ENCODE measurements at regions not wholly inside any gene's neighbourhood (a gene's known extent, or its start where the extent isn't known, plus 50 kb on each side); places are given as distances from the start of the nearest gene placed in this dataset.

- TF ChIP-seq, protein P1, sequence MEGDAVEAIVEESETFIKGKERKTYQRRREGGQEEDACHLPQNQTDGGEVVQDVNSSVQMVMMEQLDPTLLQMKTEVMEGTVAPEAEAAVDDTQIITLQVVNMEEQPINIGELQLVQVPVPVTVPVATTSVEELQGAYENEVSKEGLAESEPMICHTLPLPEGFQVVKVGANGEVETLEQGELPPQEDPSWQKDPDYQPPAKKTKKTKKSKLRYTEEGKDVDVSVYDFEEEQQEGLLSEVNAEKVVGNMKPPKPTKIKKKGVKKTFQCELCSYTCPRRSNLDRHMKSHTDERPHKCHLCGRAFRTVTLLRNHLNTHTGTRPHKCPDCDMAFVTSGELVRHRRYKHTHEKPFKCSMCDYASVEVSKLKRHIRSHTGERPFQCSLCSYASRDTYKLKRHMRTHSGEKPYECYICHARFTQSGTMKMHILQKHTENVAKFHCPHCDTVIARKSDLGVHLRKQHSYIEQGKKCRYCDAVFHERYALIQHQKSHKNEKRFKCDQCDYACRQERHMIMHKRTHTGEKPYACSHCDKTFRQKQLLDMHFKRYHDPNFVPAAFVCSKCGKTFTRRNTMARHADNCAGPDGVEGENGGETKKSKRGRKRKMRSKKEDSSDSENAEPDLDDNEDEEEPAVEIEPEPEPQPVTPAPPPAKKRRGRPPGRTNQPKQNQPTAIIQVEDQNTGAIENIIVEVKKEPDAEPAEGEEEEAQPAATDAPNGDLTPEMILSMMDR (IDR thresholded peaks at IDR 0.05) = no peak
- TF ChIP-seq POLR2A (IDR thresholded peaks at IDR 0.05) = no peak
Measured at GRCh38 chr16:65947951-65948350, 418.5 kb upstream of the CDH5 start.

Data from Peyer's patch (tissue), 4 donors.